ENCODE measurements at regions not wholly inside any gene's neighbourhood (a gene's known extent, or its start where the extent isn't known, plus 50 kb on each side); places are given as distances from the start of the nearest gene placed in this dataset.
"Not testable (repeated sequence)": the region's sequence is repeated elsewhere in the genome, so short reads cannot be mapped to it uniquely, and the experiment has no call there.

- DNase-seq = no peak
Observed at GRCh38 chr14:87628129-87628528, 364.9 kb downstream of the GALC start.

GRCh38 chr14:87626266-87626665 is 366.7 kb downstream of the GALC start:
- DNase-seq = no peak

GRCh38 chr14:87623616-87624015 is 369.4 kb downstream of the GALC start:
- no peak for DNase-seq

GRCh38 chr14:87617079-87617478 is 375.9 kb downstream of the GALC start:
- no peak for DNase-seq

- peak in 1 of 2 donors; percentile 14 for DNase-seq
Observed at GRCh38 chr14:87615822-87616679, 376.9 kb downstream of the GALC start.

- no peak for DNase-seq
Observed at GRCh38 chr14:87615047-87615446, 377.9 kb downstream of the GALC start.

GRCh38 chr14:87613881-87614280 is 379.1 kb downstream of the GALC start:
- DNase-seq = no peak

- not testable (repeated sequence) for DNase-seq
Observed at GRCh38 chr14:87607056-87607455, 385.9 kb downstream of the GALC start.

GRCh38 chr14:87601036-87601435 is 391.9 kb downstream of the GALC start:
- no peak for DNase-seq

GRCh38 chr14:87600240-87600639 is 392.7 kb downstream of the GALC start:
- no peak for DNase-seq

- no peak for DNase-seq
Observed at GRCh38 chr14:87581298-87581697, 411.7 kb downstream of the GALC start.

- DNase-seq = no peak
Observed at GRCh38 chr14:87579036-87579435, 413.9 kb downstream of the GALC start.

- no peak for DNase-seq
Observed at GRCh38 chr14:87575378-87575777, 417.6 kb downstream of the GALC start.

GRCh38 chr14:87573591-87573990 is 419.4 kb downstream of the GALC start:
- no peak for DNase-seq

- no peak for DNase-seq
Observed at GRCh38 chr14:87567618-87568295, 425.2 kb downstream of the GALC start.

GRCh38 chr14:87566991-87567390 is 426.0 kb downstream of the GALC start:
- no peak for DNase-seq

- DNase-seq = no peak
Observed at GRCh38 chr14:87547536-87547935, 445.4 kb downstream of the GALC start.

GRCh38 chr14:87542288-87542687 is 450.7 kb downstream of the GALC start:
- DNase-seq = no peak

- no peak for DNase-seq
Observed at GRCh38 chr14:87540339-87540738, 452.6 kb downstream of the GALC start.

- DNase-seq = no peak
Observed at GRCh38 chr14:87529081-87529480, 463.9 kb downstream of the GALC start.

GRCh38 chr14:87526731-87527130 is 466.3 kb downstream of the GALC start:
- DNase-seq = no peak

- no peak for DNase-seq
Observed at GRCh38 chr14:87524011-87524410, 469.0 kb downstream of the GALC start.

- no peak for DNase-seq
Observed at GRCh38 chr14:87522575-87522974, 470.4 kb downstream of the GALC start.

GRCh38 chr14:87508333-87508732 is 484.6 kb downstream of the GALC start:
- DNase-seq = no peak

Measured in CD4-positive, alpha-beta T cell treated with Interferon alpha-2 for 1 hour (primary cell).